Uterus (tissue), 2 donors: ENCODE measurements at regions not wholly inside any gene's neighbourhood (a gene's known extent, or its start where the extent isn't known, plus 50 kb on each side); places are given as distances from the start of the nearest gene placed in this dataset.

Experiments
- CTCF ChIP-seq, 4 experiments: fragments of 200-600 bp in 2 of 4; fragments of 450-650 bp in 2 of 4; sonication (generic) in 2 of 4; IDR thresholded peaks; one replicate each; pipeline ENCODE4 v1.5.1; 2016 to 2019; ENCODE audit warnings: antibody characterized with exemption in 4 of 4, mild to moderate bottlenecking in 2 of 4, moderate library complexity in 1 of 4
- POLR2A ChIP-seq, 2 donors: fragments of 450-650 bp; IDR thresholded peaks; one replicate each; pipeline ENCODE4 v1.6.1; 2016; ENCODE audit warnings: antibody characterized with exemption in 2 of 2, mild to moderate bottlenecking in 1 of 2, moderate library complexity in 1 of 2

GRCh38 chr1:29406814-29407213 is 170.5 kb downstream of the PTPRU start:
- TF ChIP-seq POLR2A (IDR thresholded peaks at IDR 0.05), result no peak
- no peak for TF ChIP-seq CTCF (IDR thresholded peaks at IDR 0.05)
